Ishikawa (cell line): ENCODE measurements at regions not wholly inside any gene's neighbourhood (a gene's known extent, or its start where the extent isn't known, plus 50 kb on each side); places are given as distances from the start of the nearest gene placed in this dataset.

ENCODE experiments used
- MAX ChIP-seq: IDR thresholded peaks from 2 replicates; pipeline ENCODE4 v1.6.1; 2012
- REST ChIP-seq: IDR thresholded peaks from 2 replicates; pipeline ENCODE4 v1.6.1; 2012; ENCODE audit warnings: low read depth, mild to moderate bottlenecking
- TAF1 ChIP-seq: IDR thresholded peaks from 2 replicates; pipeline ENCODE4 v1.6.1; 2012; ENCODE audit warnings: low read depth, mild to moderate bottlenecking

- TF ChIP-seq MAX (no peak), TAF1 (no peak), REST (no peak)
These were observed 700.7 kb downstream of the LRFN5 start for GRCh38 chr14:42307239-42307825.
